ENCODE measurements at regions not wholly inside any gene's neighbourhood (a gene's known extent, or its start where the extent isn't known, plus 50 kb on each side); places are given as distances from the start of the nearest gene placed in this dataset.

DNA sequence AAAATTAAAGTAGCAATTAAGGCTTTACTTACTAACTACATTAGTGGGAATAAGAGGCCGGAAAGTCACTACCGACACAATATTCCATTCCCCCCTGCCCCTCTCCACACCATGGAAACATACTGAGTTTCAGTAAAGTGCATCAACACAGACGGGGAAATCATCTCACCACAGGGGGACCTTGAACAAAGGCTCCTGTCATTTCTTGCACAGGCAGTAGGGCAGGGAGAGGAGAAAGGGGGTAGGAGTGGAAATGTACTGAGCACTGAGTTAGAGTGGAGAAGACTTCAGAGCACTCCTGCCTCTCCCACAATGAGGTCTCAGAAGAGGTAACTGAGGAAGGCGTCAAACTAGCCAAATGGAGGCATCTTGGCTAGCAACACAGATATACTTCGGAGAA is 1426.9 kb upstream of the EYS start:
- ChIA-PET POLR2A (ENCODE audit: unreplicated experiment) (no interaction called here), CTCF (no interaction called here)
- Histone ChIP-seq H3K27me3 (ENCODE audit: low read length) (no peaks in the 10 kb centered on the region), H4K20me1 (ENCODE audit: low read length) (no peaks in the 10 kb centered on the region), H3K79me2 (ENCODE audit: low read length) (no peaks in the 10 kb centered on the region), H2AFZ (ENCODE audit: low read length) (no peak overlapping the region), H3K9ac (ENCODE audit: low read length) (no peak overlapping the region), H3K27ac (ENCODE audit: low read length) (no peak overlapping the region), H3K4me1 (ENCODE audit: insufficient read depth, low read length) (no peaks in the 10 kb centered on the region), H3K4me3 (ENCODE audit: low read length) (no peak overlapping the region), H3F3A (ENCODE audit: low read length, unreplicated experiment) (no peaks in the 10 kb centered on the region), H3K9me3 (ENCODE audit: low read length) (no peaks in the 10 kb centered on the region), H3K9me2 (replicated peaks; ENCODE audit: low read length) (no peaks in the 10 kb centered on the region), H3K36me3 (ENCODE audit: low read depth, low read length) (no peaks in the 10 kb centered on the region), H3K4me2 (ENCODE audit: low read length) (no peak overlapping the region)
- DNase-seq (no peak), ATAC-seq (no peak)
- no peak for TF ChIP-seq CTCF (conservative IDR thresholded peaks at IDR 0.05; ENCODE audit: low read depth, low read length)
- no peak for TF ChIP-seq EZH2 (IDR thresholded peaks at IDR 0.05; ENCODE audit: low read length, unreplicated experiment)
- TF ChIP-seq EZH2phosphoT487 (IDR thresholded peaks at IDR 0.05; ENCODE audit: borderline replicate concordance, low read length) = no peak
- no TSS peak for BruUV-seq (replicated peaks)
- intact Hi-C loops (cut with micrococcal nuclease) = no loop called here

DNA sequence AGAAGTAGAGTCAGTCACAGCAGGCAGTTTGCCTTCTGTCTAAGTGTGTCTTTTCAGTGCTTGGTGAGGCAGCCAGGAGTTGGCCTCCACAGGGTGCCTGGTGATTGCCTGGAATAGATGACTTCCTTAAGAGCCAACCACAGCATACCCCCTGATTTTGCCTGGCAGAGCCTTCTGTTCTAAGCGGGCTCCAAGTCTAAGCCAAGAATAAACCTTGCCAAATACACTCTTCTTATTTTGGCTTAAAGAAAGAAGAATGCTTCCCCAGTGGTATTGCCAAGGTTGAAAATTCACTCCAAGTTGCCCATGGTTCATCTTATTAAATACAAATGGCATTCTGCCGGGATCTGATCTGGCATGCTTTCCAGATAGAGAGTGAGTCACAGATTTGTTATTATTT is 1424.8 kb upstream of the EYS start:
- no peaks in the 10 kb centered on the region for H3K36me3 ChIP-seq (ENCODE audit: low read depth, low read length)
- ChIA-PET CTCF (no interaction called here), POLR2A (ENCODE audit: unreplicated experiment) (interaction anchor here (0.9 kb wide), 1 partner anchor 571 kb away, joined by 7 read pairs; no protein-coding TSS in a partner anchor)
- intact Hi-C loops (cut with micrococcal nuclease) = no loop called here
- H3K4me2 ChIP-seq (ENCODE audit: low read length) = no peak overlapping the region
- H3K27me3 ChIP-seq (ENCODE audit: low read length) = no peaks in the 10 kb centered on the region
- peak; percentile 24; the same call in 1 of the 2 replicates for ATAC-seq
- DNase-seq = peak; percentile 21
- TF ChIP-seq EZH2phosphoT487 (IDR thresholded peaks at IDR 0.05; ENCODE audit: borderline replicate concordance, low read length) = no peak
- no peak for TF ChIP-seq EZH2 (IDR thresholded peaks at IDR 0.05; ENCODE audit: low read length, unreplicated experiment)
- no peak for TF ChIP-seq CTCF (conservative IDR thresholded peaks at IDR 0.05; ENCODE audit: low read depth, low read length)
- no peak overlapping the region for H2AFZ ChIP-seq (ENCODE audit: low read length)
- no peaks in the 10 kb centered on the region for H3K79me2 ChIP-seq (ENCODE audit: low read length)
- H3K9ac ChIP-seq (ENCODE audit: low read length) = no peak overlapping the region
- no peaks in the 10 kb centered on the region for H3F3A ChIP-seq (ENCODE audit: low read length, unreplicated experiment)
- no TSS peak for BruUV-seq (replicated peaks)
- no peaks in the 10 kb centered on the region for H3K4me1 ChIP-seq (ENCODE audit: insufficient read depth, low read length)
- no peaks in the 10 kb centered on the region for H3K9me2 ChIP-seq (replicated peaks; ENCODE audit: low read length)
- no peak overlapping the region for H3K4me3 ChIP-seq (ENCODE audit: low read length)
- no peak overlapping the region for H3K27ac ChIP-seq (ENCODE audit: low read length)
- H3K9me3 ChIP-seq (ENCODE audit: low read length) = no peaks in the 10 kb centered on the region
- no peaks in the 10 kb centered on the region for H4K20me1 ChIP-seq (ENCODE audit: low read length)

GRCh38 chr6:67129780-67130179 is 1422.8 kb upstream of the EYS start:
- TF ChIP-seq EZH2 (IDR thresholded peaks at IDR 0.05; ENCODE audit: low read length, unreplicated experiment) (no peak), CTCF (conservative IDR thresholded peaks at IDR 0.05; ENCODE audit: low read depth, low read length) (no peak), EZH2phosphoT487 (IDR thresholded peaks at IDR 0.05; ENCODE audit: borderline replicate concordance, low read length) (no peak)
- ChIA-PET CTCF (no interaction called here), POLR2A (ENCODE audit: unreplicated experiment) (no interaction called here)
- H3K4me1 ChIP-seq (ENCODE audit: insufficient read depth, low read length) = no peaks in the 10 kb centered on the region
- no peak overlapping the region for H2AFZ ChIP-seq (ENCODE audit: low read length)
- H3K9me2 ChIP-seq (replicated peaks; ENCODE audit: low read length) = no peaks in the 10 kb centered on the region
- no peaks in the 10 kb centered on the region for H4K20me1 ChIP-seq (ENCODE audit: low read length)
- H3K9ac ChIP-seq (ENCODE audit: low read length) = no peak overlapping the region
- DNase-seq (no peak), ATAC-seq (no peak)
- H3K9me3 ChIP-seq (ENCODE audit: low read length) = no peaks in the 10 kb centered on the region
- no peaks in the 10 kb centered on the region for H3F3A ChIP-seq (ENCODE audit: low read length, unreplicated experiment)
- no TSS peak for BruUV-seq (replicated peaks)
- no peak overlapping the region for H3K27ac ChIP-seq (ENCODE audit: low read length)
- H3K4me2 ChIP-seq (ENCODE audit: low read length) = no peak overlapping the region
- H3K79me2 ChIP-seq (ENCODE audit: low read length) = no peaks in the 10 kb centered on the region
- H3K36me3 ChIP-seq (ENCODE audit: low read depth, low read length) = no peaks in the 10 kb centered on the region
- no peaks in the 10 kb centered on the region for H3K27me3 ChIP-seq (ENCODE audit: low read length)
- intact Hi-C loops (cut with micrococcal nuclease) = no loop called here
- H3K4me3 ChIP-seq (ENCODE audit: low read length) = no peak overlapping the region
